ENCODE measurements at regions not wholly inside any gene's neighbourhood (a gene's known extent, or its start where the extent isn't known, plus 50 kb on each side); places are given as distances from the start of the nearest gene placed in this dataset.

GRCh38 chrX:38935561-38935960 lies 134.3 kb downstream of the MID1IP1 start:
- H3K9ac ChIP-seq (ENCODE audit: low read depth in 1 of 2, low read length in 2 of 2): no peak overlapping the region
- peaks cover 0 to 18% (median 15%) of the 10 kb centered on the region in 4 donors for H3K4me1 ChIP-seq (ENCODE audit: control insufficient read depth in 4 of 4, insufficient read depth in 4 of 4, low read length in 3 of 4)
- peaks cover 0 to 16% (median 0%) of the 10 kb centered on the region in 4 donors for H3K27me3 ChIP-seq (ENCODE audit: control insufficient read depth in 4 of 4, insufficient read depth in 4 of 4, low read length in 3 of 4)
- DNase-seq (ENCODE audit: low spot score): no peak
- H3K27ac ChIP-seq (ENCODE audit: low read depth in 1 of 2, low read length in 2 of 2): no peak overlapping the region
- H3K9me3 ChIP-seq (ENCODE audit: control insufficient read depth in 4 of 4, low read length in 3 of 4): no peaks in the 10 kb centered on the region
- TF ChIP-seq YY1 (IDR thresholded peaks at IDR 0.05) (no peak), ATF3 (IDR thresholded peaks at IDR 0.05) (no peak), GABPA (IDR thresholded peaks at IDR 0.05 in 1 of 2, conservative IDR thresholded peaks at IDR 0.05 in 1 of 2) (no peak), TAF1 (conservative IDR thresholded peaks at IDR 0.05) (no peak), JUND (IDR thresholded peaks at IDR 0.05) (no peak)
- TF ChIP-seq, protein P1, sequence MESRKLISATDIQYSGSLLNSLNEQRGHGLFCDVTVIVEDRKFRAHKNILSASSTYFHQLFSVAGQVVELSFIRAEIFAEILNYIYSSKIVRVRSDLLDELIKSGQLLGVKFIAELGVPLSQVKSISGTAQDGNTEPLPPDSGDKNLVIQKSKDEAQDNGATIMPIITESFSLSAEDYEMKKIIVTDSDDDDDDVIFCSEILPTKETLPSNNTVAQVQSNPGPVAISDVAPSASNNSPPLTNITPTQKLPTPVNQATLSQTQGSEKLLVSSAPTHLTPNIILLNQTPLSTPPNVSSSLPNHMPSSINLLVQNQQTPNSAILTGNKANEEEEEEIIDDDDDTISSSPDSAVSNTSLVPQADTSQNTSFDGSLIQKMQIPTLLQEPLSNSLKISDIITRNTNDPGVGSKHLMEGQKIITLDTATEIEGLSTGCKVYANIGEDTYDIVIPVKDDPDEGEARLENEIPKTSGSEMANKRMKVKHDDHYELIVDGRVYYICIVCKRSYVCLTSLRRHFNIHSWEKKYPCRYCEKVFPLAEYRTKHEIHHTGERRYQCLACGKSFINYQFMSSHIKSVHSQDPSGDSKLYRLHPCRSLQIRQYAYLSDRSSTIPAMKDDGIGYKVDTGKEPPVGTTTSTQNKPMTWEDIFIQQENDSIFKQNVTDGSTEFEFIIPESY (IDR thresholded peaks at IDR 0.05): no peak
- TF ChIP-seq, protein P2, sequence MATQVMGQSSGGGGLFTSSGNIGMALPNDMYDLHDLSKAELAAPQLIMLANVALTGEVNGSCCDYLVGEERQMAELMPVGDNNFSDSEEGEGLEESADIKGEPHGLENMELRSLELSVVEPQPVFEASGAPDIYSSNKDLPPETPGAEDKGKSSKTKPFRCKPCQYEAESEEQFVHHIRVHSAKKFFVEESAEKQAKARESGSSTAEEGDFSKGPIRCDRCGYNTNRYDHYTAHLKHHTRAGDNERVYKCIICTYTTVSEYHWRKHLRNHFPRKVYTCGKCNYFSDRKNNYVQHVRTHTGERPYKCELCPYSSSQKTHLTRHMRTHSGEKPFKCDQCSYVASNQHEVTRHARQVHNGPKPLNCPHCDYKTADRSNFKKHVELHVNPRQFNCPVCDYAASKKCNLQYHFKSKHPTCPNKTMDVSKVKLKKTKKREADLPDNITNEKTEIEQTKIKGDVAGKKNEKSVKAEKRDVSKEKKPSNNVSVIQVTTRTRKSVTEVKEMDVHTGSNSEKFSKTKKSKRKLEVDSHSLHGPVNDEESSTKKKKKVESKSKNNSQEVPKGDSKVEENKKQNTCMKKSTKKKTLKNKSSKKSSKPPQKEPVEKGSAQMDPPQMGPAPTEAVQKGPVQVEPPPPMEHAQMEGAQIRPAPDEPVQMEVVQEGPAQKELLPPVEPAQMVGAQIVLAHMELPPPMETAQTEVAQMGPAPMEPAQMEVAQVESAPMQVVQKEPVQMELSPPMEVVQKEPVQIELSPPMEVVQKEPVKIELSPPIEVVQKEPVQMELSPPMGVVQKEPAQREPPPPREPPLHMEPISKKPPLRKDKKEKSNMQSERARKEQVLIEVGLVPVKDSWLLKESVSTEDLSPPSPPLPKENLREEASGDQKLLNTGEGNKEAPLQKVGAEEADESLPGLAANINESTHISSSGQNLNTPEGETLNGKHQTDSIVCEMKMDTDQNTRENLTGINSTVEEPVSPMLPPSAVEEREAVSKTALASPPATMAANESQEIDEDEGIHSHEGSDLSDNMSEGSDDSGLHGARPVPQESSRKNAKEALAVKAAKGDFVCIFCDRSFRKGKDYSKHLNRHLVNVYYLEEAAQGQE (IDR thresholded peaks at IDR 0.05): no peak
- 94% methylated on average over 4 of the region's 4 CpGs for WGBS
- no peaks in the 10 kb centered on the region for H3K36me3 ChIP-seq (ENCODE audit: control insufficient read depth in 4 of 4, insufficient read depth in 3 of 4, low read depth in 1 of 4, low read length in 3 of 4)
- H3K4me3 ChIP-seq (ENCODE audit: low read depth in 1 of 3, low read length in 3 of 3): no peak overlapping the region

DNA sequence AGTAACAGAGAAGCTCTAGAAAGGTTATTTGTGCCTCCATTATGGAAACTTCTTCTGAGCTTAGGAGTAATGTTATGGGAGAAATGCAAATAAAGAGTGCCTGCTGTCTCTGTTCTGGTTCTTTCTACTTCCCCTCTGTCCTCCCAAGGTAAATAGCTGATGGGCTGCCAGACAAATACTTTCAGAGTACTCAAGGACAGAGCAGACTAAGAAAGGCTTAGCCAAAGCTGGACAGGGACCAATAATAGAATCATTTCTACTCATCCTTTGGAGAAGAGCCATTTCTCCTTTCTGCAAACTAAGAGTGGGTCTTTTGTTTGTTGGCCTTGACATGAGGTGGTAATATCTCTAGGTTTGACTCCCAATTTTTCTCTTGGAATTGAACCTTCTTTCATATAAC lies 136.1 kb downstream of the MID1IP1 start:
- no peak for TF ChIP-seq EGR1 (IDR thresholded peaks at IDR 0.05; ENCODE audit: low read depth in 2 of 2)
- no peak for TF ChIP-seq RXRA (IDR thresholded peaks at IDR 0.05)
- no peak for TF ChIP-seq HNF4G (IDR thresholded peaks at IDR 0.05)
- TF ChIP-seq, protein P2 (IDR thresholded peaks at IDR 0.05): no peak
- TF ChIP-seq CTCF (IDR thresholded peaks at IDR 0.05; ENCODE audit: low read depth, low read length, missing input control): no peak
- TF ChIP-seq YY1 (IDR thresholded peaks at IDR 0.05): no peak
- no peak for TF ChIP-seq MAX (IDR thresholded peaks at IDR 0.05)
- TF ChIP-seq JUND (IDR thresholded peaks at IDR 0.05): no peak
- no peak for TF ChIP-seq HNF4A (conservative IDR thresholded peaks at IDR 0.05)
- TF ChIP-seq SP1 (IDR thresholded peaks at IDR 0.05): no peak
- no peak for TF ChIP-seq GABPA (IDR thresholded peaks at IDR 0.05 in 1 of 2, conservative IDR thresholded peaks at IDR 0.05 in 1 of 2)
- TF ChIP-seq NR2F2 (IDR thresholded peaks at IDR 0.05): no peak
- TF ChIP-seq FOXA1 (IDR thresholded peaks at IDR 0.05): no peak
- TF ChIP-seq FOXA2 (IDR thresholded peaks at IDR 0.05): no peak
- H3K27ac ChIP-seq (ENCODE audit: low read depth in 1 of 2, low read length in 2 of 2): no peak overlapping the region

More for the DNA sequence above, 136.1 kb downstream of the MID1IP1 start:
- no peaks in the 10 kb centered on the region for H3K9me3 ChIP-seq (ENCODE audit: control insufficient read depth in 4 of 4, low read length in 3 of 4)
- H3K36me3 ChIP-seq (ENCODE audit: control insufficient read depth in 4 of 4, insufficient read depth in 3 of 4, low read depth in 1 of 4, low read length in 3 of 4): no peaks in the 10 kb centered on the region
- no peak overlapping the region for H3K4me3 ChIP-seq (ENCODE audit: low read depth in 1 of 3, low read length in 3 of 3)
- H3K9ac ChIP-seq (ENCODE audit: low read depth in 1 of 2, low read length in 2 of 2): no peak overlapping the region
- peaks cover 0 to 25% (median 20%) of the 10 kb centered on the region in 4 donors for H3K4me1 ChIP-seq (ENCODE audit: control insufficient read depth in 4 of 4, insufficient read depth in 4 of 4, low read length in 3 of 4)
- no peak for DNase-seq (ENCODE audit: low spot score)
- peaks cover 0 to 15% (median 0%) of the 10 kb centered on the region in 4 donors for H3K27me3 ChIP-seq (ENCODE audit: control insufficient read depth in 4 of 4, insufficient read depth in 4 of 4, low read length in 3 of 4)
